ENCODE measurements at regions not wholly inside any gene's neighbourhood (a gene's known extent, or its start where the extent isn't known, plus 50 kb on each side); places are given as distances from the start of the nearest gene placed in this dataset.

DNA sequence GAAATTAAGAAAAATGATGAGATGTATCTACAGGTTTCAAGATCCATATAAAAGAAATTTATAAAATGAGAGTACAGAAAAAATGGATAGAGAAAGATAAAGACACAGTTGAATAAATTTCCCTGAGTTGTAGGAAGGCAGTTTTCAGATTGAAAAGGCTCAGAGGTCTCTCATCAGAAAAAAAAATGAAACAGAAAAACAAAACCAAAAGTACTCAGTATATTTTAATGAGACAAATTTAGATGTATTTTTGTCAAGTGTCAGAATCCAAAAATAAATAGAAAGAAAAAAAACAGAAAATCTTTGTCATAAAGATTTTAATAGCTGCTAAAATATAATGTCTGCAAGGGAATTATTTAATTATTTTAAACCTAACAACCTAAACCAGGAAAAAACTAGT is 520.5 kb downstream of the KCNJ3 start:
- no TSS peak for BruUV-seq (replicated peaks)
- TF ChIP-seq EZH2phosphoT487 (IDR thresholded peaks at IDR 0.05; ENCODE audit: borderline replicate concordance, low read depth, low read length): no peak
- TF ChIP-seq, protein P1, sequence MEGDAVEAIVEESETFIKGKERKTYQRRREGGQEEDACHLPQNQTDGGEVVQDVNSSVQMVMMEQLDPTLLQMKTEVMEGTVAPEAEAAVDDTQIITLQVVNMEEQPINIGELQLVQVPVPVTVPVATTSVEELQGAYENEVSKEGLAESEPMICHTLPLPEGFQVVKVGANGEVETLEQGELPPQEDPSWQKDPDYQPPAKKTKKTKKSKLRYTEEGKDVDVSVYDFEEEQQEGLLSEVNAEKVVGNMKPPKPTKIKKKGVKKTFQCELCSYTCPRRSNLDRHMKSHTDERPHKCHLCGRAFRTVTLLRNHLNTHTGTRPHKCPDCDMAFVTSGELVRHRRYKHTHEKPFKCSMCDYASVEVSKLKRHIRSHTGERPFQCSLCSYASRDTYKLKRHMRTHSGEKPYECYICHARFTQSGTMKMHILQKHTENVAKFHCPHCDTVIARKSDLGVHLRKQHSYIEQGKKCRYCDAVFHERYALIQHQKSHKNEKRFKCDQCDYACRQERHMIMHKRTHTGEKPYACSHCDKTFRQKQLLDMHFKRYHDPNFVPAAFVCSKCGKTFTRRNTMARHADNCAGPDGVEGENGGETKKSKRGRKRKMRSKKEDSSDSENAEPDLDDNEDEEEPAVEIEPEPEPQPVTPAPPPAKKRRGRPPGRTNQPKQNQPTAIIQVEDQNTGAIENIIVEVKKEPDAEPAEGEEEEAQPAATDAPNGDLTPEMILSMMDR (conservative IDR thresholded peaks at IDR 0.05; ENCODE audit: low read length): no peak
- DNase-seq (ENCODE audit: low spot score): no peak
- Histone ChIP-seq H3K4me1 (ENCODE audit: insufficient read depth, low read length, poor library complexity, severe bottlenecking) (no peaks in the 10 kb centered on the region), H3K9me3 (ENCODE audit: low read length) (no peaks in the 10 kb centered on the region), H3K9me2 (ENCODE audit: insufficient read depth, low read length) (no peaks in the 10 kb centered on the region), H3K36me3 (ENCODE audit: insufficient read depth, low read length) (no peaks in the 10 kb centered on the region), H3K4me2 (ENCODE audit: low read length) (no peak overlapping the region), H3K27ac (ENCODE audit: low read depth, low read length, poor library complexity, severe bottlenecking) (no peak overlapping the region), H4K20me1 (ENCODE audit: insufficient read depth, low read length) (no peaks in the 10 kb centered on the region), H3K4me3 (ENCODE audit: low read depth, low read length, poor library complexity, severe bottlenecking) (no peak overlapping the region), H2AFZ (ENCODE audit: low read length) (no peak overlapping the region), H3K79me2 (ENCODE audit: insufficient read depth, low read depth, low read length) (no peaks in the 10 kb centered on the region)
- intact Hi-C loops (cut with micrococcal nuclease; ENCODE audit: unreplicated experiment): no loop called here
- ChIA-PET CTCF (ENCODE audit: unreplicated experiment) (no interaction called here), POLR2A (no interaction called here)

DNA sequence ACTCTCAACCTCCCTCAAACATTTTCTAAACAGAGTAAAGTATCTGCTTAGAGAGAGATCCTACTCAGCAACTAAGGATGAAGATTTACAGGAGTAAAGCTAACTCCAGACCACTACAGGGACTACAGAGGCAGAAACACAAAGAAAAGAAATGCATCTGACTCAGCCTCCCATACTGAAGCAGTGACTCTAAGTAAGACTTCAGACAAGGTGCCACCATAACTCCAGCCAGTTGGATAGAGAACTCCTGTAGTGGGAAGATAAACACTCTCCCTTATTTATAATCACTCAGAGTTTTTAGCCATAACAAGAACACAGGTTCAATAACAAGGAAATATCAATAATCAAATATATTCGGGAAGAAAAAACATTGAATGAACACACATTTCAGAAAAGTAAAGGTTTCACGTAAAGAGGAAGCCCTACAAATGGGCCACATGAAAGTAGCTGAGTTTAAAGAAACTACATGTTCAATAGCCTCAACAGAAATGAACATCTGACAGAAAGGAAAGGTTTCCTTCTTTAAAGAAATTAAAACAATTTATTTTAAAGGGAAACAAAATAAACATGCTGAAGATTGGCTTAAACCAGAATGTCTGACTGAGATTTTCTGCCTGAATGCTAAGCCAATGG is 519.9 kb downstream of the KCNJ3 start:
- no peak for TF ChIP-seq EZH2phosphoT487 (IDR thresholded peaks at IDR 0.05; ENCODE audit: borderline replicate concordance, low read depth, low read length)
- TF ChIP-seq, protein P1 (conservative IDR thresholded peaks at IDR 0.05; ENCODE audit: low read length): no peak
- H3K9me2 ChIP-seq (ENCODE audit: insufficient read depth, low read length): no peaks in the 10 kb centered on the region
- no peak for DNase-seq (ENCODE audit: low spot score)
- no peaks in the 10 kb centered on the region for H3K4me1 ChIP-seq (ENCODE audit: insufficient read depth, low read length, poor library complexity, severe bottlenecking)
- H2AFZ ChIP-seq (ENCODE audit: low read length): no peak overlapping the region; the same call in 1 of the 2 replicates
- H3K4me3 ChIP-seq (ENCODE audit: low read depth, low read length, poor library complexity, severe bottlenecking): no peak overlapping the region
- H3K4me2 ChIP-seq (ENCODE audit: low read length): no peak overlapping the region
- H3K27ac ChIP-seq (ENCODE audit: low read depth, low read length, poor library complexity, severe bottlenecking): no peak overlapping the region
- H3K36me3 ChIP-seq (ENCODE audit: insufficient read depth, low read length): no peaks in the 10 kb centered on the region
- no peaks in the 10 kb centered on the region for H4K20me1 ChIP-seq (ENCODE audit: insufficient read depth, low read length)
- BruUV-seq (replicated peaks): no TSS peak
- intact Hi-C loops (cut with micrococcal nuclease; ENCODE audit: unreplicated experiment): no loop called here
- ChIA-PET CTCF (ENCODE audit: unreplicated experiment) (no interaction called here), POLR2A (no interaction called here)
- no peaks in the 10 kb centered on the region for H3K9me3 ChIP-seq (ENCODE audit: low read length)
- H3K79me2 ChIP-seq (ENCODE audit: insufficient read depth, low read depth, low read length): no peaks in the 10 kb centered on the region

DNA sequence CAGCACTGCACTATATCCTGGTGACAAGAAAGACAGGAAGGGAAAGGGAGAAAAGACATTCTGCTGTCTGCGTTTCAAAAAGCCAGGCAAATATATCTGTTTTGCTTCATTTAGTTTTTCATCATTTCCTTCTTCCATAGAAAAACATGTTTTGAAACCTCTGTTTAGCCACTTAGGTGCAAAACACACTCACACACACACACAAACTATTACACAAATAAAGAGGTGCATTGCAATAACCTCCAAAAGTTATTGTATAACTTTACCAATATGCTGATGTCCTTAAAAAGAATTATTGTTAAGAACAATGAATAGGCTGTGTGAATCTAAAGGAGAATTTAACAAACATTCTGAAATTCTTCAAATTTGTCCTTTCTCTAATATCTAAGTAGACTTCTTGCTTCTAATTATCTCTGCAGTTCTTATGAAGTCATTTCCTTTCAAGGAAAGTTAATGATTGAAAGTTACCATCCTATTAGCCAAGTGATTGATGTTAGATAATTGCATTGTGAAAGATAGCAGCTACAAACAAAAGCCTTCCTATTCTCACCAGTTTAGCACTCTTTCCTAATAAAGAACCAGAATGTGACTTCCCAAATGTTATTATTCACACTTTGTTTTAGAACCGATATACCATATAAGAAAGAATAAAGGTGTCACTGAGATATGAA is 516.7 kb downstream of the KCNJ3 start:
- ChIA-PET POLR2A (no interaction called here), CTCF (ENCODE audit: unreplicated experiment) (no interaction called here)
- DNase-seq (ENCODE audit: low spot score): no peak
- BruUV-seq (replicated peaks): no TSS peak
- no peaks in the 10 kb centered on the region for H3K4me1 ChIP-seq (ENCODE audit: insufficient read depth, low read length, poor library complexity, severe bottlenecking)
- intact Hi-C loops (cut with micrococcal nuclease; ENCODE audit: unreplicated experiment): no loop called here
- no peaks in the 10 kb centered on the region for H3K36me3 ChIP-seq (ENCODE audit: insufficient read depth, low read length)
- no peak overlapping the region for H2AFZ ChIP-seq (ENCODE audit: low read length)
- no peak overlapping the region for H3K4me3 ChIP-seq (ENCODE audit: low read depth, low read length, poor library complexity, severe bottlenecking)
- no peaks in the 10 kb centered on the region for H3K79me2 ChIP-seq (ENCODE audit: insufficient read depth, low read depth, low read length)
- no peak overlapping the region for H3K4me2 ChIP-seq (ENCODE audit: low read length)
- H4K20me1 ChIP-seq (ENCODE audit: insufficient read depth, low read length): no peaks in the 10 kb centered on the region
- H3K9me2 ChIP-seq (ENCODE audit: insufficient read depth, low read length): no peaks in the 10 kb centered on the region
- H3K9me3 ChIP-seq (ENCODE audit: low read length): no peaks in the 10 kb centered on the region
- H3K27ac ChIP-seq (ENCODE audit: low read depth, low read length, poor library complexity, severe bottlenecking): no peak overlapping the region
- no peak for TF ChIP-seq EZH2phosphoT487 (IDR thresholded peaks at IDR 0.05; ENCODE audit: borderline replicate concordance, low read depth, low read length)
- TF ChIP-seq, protein P1 (conservative IDR thresholded peaks at IDR 0.05; ENCODE audit: low read length): no peak
